GM18517 (cell line): ENCODE measurements at regions not wholly inside any gene's neighbourhood (a gene's known extent, or its start where the extent isn't known, plus 50 kb on each side); places are given as distances from the start of the nearest gene placed in this dataset.
"Not testable (repeated sequence)": the region's sequence is repeated elsewhere in the genome, so short reads cannot be mapped to it uniquely, and the experiment has no call there.

Source experiments
- ATAC-seq: cut with Tn5 transposase; IDR thresholded peaks from one replicate; pipeline ENCODE4 v1.9.1; 2021; ENCODE audit warnings: mild to moderate bottlenecking, moderate library complexity; ENCODE audit not compliant: unreplicated experiment

GRCh38 chr1:101124405-101124804, 98.8 kb upstream of the DPH5 start:
- ATAC-seq: no peak

GRCh38 chr1:101123904-101124303, 98.3 kb upstream of the DPH5 start:
- not testable (repeated sequence) for ATAC-seq

DNA sequence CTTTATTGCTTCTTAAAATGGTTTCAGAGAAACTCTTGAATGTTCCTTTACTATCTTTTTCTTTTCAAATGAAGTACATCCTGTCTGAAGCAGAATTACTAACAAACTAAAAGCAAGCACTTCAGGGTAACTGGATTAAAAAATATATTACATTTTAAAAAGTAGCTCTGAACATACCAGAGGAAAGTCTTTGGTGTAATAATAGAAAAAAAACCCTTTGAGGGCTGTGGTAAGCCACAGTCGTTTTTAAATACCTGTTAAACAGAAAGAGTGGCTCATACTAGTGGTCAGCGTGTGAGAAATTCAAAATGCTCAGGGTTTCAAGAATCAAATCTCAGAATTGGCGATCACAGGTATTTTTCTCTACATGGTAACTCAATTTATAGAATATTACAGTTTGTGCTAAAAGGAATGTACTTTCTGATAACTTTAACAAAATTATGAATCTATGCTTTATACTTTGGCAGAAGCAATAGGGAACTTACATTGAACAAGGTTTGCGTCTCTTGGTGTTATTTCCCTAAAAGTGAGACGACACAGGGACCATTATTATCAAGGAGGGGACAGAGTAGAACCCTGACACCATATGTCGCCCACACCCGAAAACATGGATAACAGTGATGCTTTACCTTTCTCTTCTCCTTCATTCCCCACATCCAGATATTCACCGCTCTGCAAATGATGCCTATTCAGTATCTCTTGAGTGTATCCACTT, 97.0 kb upstream of the DPH5 start:
- ATAC-seq: peak; percentile 87

DNA sequence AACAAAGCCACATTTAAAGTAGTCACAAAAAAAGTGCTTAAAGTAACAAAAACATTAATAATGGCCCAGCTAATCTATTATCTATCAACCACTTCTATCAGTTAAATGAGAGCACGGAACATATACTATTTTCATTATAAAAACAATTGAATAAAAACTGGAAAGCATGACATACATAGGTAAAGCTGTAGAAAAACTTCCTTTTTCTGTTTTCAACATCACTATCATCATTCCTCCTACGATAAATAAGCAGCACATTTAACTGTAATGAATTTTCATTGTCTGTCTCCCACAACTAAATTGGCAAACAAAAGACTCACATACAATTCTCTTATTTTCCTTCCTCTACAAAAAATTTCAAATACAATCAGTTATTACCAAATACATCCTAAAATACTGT, 96.4 kb upstream of the DPH5 start:
- no peak for ATAC-seq

DNA sequence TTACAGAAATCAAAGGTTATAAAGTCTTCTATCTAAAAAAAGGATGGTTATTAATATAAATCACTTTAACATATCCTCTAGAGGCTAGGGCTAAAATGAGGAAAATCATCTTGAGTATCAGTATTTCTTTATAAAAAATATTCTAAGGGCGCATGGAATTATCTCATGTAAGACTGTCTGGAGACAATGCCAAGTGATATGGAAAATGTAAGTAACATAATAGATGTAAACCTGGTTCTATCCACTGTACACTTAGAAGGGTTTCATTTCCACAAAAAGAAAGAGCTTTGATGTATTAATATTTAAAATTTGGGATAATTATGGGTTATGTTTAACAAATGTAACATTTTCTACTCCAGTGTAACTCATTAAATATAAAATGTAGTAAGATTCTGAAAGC, 95.9 kb upstream of the DPH5 start:
- ATAC-seq: no peak

DNA sequence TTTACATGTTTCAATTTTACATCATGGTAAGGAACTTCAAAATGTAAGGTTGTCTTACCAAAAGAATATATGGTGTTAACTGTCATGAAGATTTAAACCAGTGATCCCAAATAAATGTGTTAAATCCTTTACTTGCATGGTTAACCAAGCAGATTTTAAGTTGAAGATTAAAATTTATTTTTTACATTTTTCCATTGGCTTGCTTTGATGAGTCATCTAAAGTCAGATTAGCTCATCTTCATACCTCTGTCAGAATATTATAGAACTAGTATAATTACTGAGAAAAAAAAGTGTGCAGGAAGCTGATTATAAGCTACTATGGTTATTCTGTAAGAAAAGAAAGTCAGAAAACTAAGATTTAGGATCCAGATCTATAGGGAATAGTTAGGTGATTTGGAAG, 95.3 kb upstream of the DPH5 start:
- no peak for ATAC-seq

GRCh38 chr1:101119289-101119688, 93.7 kb upstream of the DPH5 start:
- no peak for ATAC-seq

- ATAC-seq: no peak
Observed at GRCh38 chr1:101116006-101116405, 90.4 kb upstream of the DPH5 start.

- ATAC-seq: no peak
Observed at GRCh38 chr1:101115112-101115511, 89.5 kb upstream of the DPH5 start.

DNA sequence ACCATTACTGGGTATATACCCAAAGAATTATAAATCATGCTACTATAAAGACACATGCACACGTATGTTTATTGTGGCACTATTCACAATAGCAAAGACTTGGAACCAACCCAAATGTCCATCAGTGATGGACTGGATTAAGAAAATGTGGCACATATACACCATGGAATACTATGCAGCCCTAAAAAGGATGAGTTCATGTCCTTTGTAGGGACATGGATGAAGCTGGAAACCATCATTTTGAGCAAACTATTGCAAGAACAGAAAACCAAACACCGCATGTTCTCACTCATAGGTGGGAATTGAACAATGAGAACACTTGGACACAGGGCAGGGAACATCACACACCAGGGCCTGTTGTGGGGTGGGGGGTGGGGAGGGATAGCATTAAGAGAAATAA, 88.5 kb upstream of the DPH5 start:
- ATAC-seq: not testable (repeated sequence)

GRCh38 chr1:101112051-101112780, 86.6 kb upstream of the DPH5 start:
- peak; percentile 82 for ATAC-seq

DNA sequence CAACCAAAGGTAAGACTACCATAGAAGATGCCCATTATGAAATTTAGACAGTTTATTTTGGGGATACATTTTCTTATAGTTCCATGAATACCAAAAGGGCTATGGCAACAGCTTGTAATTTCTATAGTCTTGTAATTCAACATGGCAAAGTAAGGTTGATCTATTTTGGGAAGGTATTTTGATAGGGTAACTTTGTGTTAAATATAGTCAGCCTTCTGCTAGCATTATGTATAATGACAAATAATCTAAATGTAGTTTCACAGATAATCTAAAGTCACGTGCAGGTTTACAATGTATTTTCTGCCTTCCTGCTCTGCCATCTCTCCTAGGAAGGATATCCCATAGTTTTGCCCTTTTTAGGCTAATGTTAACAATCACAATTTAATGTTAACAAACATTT, 85.9 kb upstream of the DPH5 start:
- ATAC-seq: no peak

- ATAC-seq: no peak
Observed at GRCh38 chr1:101109791-101110190, 84.2 kb upstream of the DPH5 start.

DNA sequence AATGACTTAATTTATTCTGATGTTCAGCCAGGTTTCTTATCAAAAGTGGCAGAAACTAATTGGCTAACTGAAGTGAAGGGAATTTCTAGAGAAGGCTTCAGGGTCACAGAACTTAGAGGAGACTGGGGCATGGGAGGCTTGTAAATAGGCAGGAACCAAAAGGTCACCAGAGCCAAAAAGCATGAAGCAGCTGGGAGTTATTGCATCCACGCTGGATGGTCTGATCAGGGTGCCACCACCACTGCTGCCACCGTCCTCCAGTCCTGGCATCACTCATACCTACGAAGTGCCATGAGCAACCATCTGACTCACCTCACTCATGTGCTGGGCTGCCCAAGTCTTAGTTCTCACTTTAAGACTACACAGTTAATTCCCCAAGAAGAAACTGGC, 82.5 kb upstream of the DPH5 start:
- no peak for ATAC-seq

- no peak for ATAC-seq
Observed at GRCh38 chr1:101107496-101108110, 82.0 kb upstream of the DPH5 start.

DNA sequence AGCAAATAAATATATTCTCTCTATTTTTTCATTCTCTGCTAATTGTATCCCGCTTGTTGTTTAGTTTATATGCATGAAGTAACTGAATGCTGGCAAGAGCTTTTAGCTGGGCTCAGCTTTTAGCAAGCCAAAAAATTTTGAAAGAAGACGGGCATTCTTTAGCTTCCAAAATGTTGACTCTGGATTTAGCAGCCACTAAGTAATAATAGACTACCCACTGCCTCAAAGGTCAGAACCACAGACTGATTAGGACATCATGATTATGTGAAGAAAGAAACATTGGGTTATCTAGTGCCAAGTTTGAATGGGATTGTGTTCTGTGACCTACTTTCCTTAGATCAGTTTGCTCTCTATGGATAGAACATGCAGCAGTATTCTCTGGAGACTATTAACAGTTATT, 80.3 kb upstream of the DPH5 start:
- no peak for ATAC-seq

- no peak for ATAC-seq
Observed at GRCh38 chr1:101102426-101103156, 77.0 kb upstream of the DPH5 start.

DNA sequence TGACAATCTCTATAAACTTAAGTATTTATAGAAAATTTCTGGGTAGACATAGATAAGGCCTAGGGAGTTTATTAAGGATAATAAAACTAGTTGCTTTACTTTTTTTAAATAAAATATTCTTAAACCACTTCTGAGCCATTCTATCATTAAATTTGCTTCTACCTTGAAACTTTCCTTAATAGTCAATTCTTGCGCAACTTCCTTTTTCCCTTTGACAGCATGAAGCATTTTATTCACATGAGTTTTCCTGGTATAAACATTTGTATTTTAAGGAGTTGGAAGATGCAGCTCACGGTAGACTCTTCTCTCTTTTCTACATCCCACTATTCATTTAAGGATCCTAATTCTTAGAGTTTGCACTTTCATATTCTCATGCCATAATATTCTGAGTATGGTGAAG, 75.8 kb upstream of the DPH5 start:
- no peak for ATAC-seq

DNA sequence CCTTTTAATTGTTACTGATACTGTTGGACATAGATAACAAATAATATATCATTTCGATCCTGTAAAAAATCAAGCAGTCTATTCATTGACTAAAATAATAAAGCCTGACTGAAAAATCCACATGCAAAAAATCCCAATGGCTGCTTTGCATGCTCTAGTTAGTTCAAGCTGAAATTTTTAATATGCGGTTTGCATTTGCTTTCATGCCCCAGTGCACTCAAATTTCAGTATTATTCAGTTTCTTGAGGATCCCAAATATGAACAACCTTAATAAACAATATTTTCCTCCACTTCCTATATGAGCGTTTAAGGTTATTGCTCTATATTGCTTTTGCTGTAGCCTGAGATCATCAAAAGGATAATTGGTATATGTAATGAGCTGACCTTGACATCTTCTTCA, 75.1 kb upstream of the DPH5 start:
- ATAC-seq: no peak

- no peak for ATAC-seq
Observed at GRCh38 chr1:101098907-101099306, 73.3 kb upstream of the DPH5 start.

GRCh38 chr1:101098327-101098726, 72.7 kb upstream of the DPH5 start:
- ATAC-seq: no peak
